HG02943 (cell line): ENCODE measurements at regions not wholly inside any gene's neighbourhood (a gene's known extent, or its start where the extent isn't known, plus 50 kb on each side); places are given as distances from the start of the nearest gene placed in this dataset.
"Not testable (repeated sequence)": the region's sequence is repeated elsewhere in the genome, so short reads cannot be mapped to it uniquely, and the experiment has no call there.

ENCODE experiments used
- ATAC-seq: cut with Tn5 transposase; IDR thresholded peaks from one replicate; pipeline ENCODE4 v1.9.1; 2021; ENCODE audit warnings: mild to moderate bottlenecking, low read depth, moderate library complexity; ENCODE audit not compliant: unreplicated experiment

GRCh38 chr3:20575146-20575545 is 389.1 kb upstream of the SGO1 start:
- no peak for ATAC-seq

- no peak for ATAC-seq
These were observed 388.7 kb upstream of the SGO1 start for GRCh38 chr3:20574746-20575145.

GRCh38 chr3:20573175-20573574 is 387.2 kb upstream of the SGO1 start:
- ATAC-seq: no peak

GRCh38 chr3:20572473-20572872 is 386.5 kb upstream of the SGO1 start:
- ATAC-seq: no peak

- no peak for ATAC-seq
These were observed 383.3 kb upstream of the SGO1 start for GRCh38 chr3:20569310-20569709.

GRCh38 chr3:20564966-20565365 is 379.0 kb upstream of the SGO1 start:
- ATAC-seq: no peak

GRCh38 chr3:20563985-20564384 is 378.0 kb upstream of the SGO1 start:
- ATAC-seq: no peak

GRCh38 chr3:20563251-20563650 is 377.2 kb upstream of the SGO1 start:
- ATAC-seq: no peak

- no peak for ATAC-seq
These were observed 375.2 kb upstream of the SGO1 start for GRCh38 chr3:20561166-20561565.

- not testable (repeated sequence) for ATAC-seq
These were observed 374.4 kb upstream of the SGO1 start for GRCh38 chr3:20560446-20560845.

GRCh38 chr3:20558161-20558560 is 372.2 kb upstream of the SGO1 start:
- no peak for ATAC-seq

GRCh38 chr3:20556661-20557060 is 370.7 kb upstream of the SGO1 start:
- no peak for ATAC-seq

- no peak for ATAC-seq
These were observed 366.7 kb upstream of the SGO1 start for GRCh38 chr3:20552605-20553275.

- not testable (repeated sequence) for ATAC-seq
These were observed 361.6 kb upstream of the SGO1 start for GRCh38 chr3:20547361-20548269.

- no peak for ATAC-seq
These were observed 360.6 kb upstream of the SGO1 start for GRCh38 chr3:20546636-20547035.

GRCh38 chr3:20543535-20544226 is 357.7 kb upstream of the SGO1 start:
- no peak for ATAC-seq

- no peak for ATAC-seq
These were observed 354.1 kb upstream of the SGO1 start for GRCh38 chr3:20540066-20540465.

GRCh38 chr3:20539666-20540065 is 353.7 kb upstream of the SGO1 start:
- ATAC-seq: no peak

- ATAC-seq: no peak
These were observed 351.2 kb upstream of the SGO1 start for GRCh38 chr3:20537234-20537633.

GRCh38 chr3:20529911-20530310 is 343.9 kb upstream of the SGO1 start:
- no peak for ATAC-seq

GRCh38 chr3:20528180-20528770 is 342.3 kb upstream of the SGO1 start:
- ATAC-seq: no peak
